ENCODE measurements at regions not wholly inside any gene's neighbourhood (a gene's known extent, or its start where the extent isn't known, plus 50 kb on each side); places are given as distances from the start of the nearest gene placed in this dataset.

DNA sequence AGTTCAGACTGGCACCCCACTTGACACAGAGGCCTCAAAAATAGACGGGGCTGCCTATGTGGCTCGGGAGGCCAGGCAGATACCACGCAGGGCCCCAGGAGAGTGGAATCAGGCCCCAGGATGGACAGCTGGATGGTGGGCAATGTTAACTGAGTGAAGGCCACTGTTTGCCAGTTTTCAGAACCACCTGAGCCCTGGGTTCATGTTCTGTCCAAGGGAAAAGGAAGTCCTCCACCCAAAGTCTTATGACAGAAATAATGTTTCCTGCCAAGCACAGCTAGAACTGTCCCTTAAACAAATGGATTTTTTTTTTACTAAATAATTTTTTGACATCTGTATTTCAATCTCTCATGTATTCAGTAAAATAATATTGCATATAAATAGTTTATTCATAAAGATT, 228.4 kb downstream of the KLF13 start:
- DNase-seq (ENCODE audit: low spot score) = no peak

DNA sequence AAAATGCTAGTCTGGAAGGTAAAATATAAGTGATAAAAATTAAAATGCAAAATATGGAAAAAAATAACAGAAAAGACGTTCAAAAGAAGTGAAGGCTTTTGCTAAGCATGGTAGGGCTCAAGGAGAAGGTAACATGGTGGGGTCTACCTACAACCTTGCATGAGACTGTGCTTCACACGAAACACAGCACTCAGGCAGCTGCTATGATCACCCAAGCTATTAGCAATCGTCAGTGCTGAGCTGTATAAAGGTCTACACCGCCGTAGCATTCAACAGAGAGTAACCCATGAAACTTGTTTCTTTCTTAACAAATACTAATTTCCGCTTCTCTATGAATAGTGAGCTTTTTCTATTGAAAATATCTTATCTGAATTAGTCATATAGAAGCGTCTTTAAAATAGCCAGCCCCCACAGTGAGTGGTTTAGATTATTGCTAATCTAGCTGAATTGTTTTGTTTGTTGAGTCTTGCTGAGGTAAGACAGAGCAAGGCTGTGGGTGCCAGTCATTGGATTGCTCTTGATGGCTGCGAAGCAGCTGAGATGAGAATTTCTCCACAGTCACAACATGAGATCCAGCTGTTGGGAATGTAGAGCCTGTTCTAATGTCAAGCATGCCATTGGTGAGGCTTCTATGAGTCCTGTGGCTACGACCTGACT, 230.0 kb downstream of the KLF13 start:
- DNase-seq (ENCODE audit: low spot score) = no peak

DNA sequence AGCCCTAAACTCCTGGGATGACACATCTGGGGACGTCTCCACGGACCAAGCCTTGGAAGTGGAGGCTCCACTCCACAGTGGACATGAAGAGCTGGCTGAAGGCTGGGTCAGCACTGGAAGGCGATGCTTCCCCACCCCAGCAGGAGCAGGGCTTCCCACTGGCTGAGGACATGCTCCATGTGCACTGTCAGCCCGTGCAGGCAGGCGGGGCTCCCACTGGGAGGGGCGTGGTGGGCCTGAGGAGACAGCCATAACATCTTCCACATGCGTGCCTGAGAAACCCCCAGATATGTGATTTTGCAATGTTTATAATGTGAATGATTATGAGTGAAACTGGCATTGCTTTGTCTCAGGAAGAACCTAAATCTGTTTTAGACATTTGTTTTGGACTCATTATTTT, 231.3 kb downstream of the KLF13 start:
- DNase-seq (ENCODE audit: low spot score) = no peak

DNA sequence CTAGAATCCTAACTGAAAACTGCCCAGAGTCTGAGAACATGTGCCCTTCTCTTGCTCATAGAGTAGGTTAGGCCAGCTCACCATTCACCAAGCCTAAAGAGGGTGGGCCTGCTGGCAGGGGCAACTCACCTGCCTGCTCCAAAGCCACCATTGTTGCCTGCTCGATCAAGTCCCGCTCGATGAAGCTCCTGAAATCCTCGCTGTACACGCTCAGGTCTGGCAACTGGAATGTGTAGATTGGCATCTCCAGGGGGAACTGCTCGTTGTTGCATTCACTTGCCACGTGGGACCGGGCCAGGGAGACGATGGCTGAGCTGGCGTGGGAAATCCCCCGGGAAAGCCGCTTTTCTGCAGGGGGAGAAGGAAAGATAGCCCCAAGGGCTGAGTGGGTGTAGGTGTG, 232.2 kb downstream of the KLF13 start:
- no peak for DNase-seq (ENCODE audit: low spot score)

DNA sequence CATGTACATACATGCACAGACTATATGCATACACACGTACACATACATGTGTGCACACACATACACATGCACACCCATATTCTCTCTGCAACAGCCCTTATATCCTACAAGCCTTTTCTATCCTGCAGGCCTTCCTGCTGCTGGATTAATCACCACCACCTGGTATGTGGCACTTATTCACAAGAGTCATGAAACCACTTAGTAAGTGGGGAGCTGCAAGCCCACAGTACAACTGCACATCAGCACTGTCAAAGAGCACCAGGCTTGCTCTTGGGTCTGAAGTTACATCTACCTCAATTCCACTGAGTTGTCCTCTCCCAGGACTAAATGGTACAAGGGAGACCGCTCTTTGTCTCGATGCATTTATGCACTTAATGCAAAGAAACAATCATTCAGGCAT, 233.2 kb downstream of the KLF13 start:
- no peak for DNase-seq (ENCODE audit: low spot score)

DNA sequence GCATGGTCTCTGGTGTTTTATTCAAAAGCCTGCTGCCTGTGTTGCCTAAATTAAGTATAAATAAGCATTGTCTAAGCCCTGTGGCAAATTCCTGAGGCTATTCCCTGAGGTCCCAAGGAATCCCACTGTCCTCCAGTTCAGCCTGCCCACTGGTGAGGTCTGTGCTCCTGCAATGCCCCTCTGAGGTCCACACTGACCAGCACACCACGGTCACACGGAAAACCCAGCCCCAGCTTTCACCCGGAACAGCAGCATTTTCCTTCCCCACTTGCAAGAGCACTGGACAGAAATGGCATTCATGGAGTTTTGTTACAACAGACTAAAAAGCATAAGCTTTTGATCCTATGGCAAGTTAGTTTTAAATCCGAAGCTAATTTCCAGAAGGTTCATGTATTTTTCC, 234.0 kb downstream of the KLF13 start:
- DNase-seq (ENCODE audit: low spot score) = no peak

DNA sequence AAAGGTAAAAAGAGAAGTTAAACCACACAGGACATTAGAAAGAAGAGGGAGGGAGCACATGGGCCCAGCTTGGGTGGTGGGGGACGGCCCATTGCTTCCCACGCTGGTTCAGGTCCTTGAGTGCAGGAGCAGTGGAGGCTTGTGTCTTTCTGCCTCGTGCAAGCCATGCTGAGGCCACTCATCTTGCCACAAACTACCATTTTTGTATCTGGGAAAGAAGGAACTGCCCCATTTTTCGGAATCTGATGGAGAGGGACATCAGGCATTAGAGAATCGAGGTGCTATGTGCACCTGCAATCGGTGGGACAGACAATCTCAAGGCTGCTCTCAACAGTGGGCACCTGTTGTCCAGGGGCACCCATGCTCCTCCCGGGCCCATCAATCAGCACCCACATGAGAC, 234.5 kb downstream of the KLF13 start:
- DNase-seq (ENCODE audit: low spot score) = no peak

DNA sequence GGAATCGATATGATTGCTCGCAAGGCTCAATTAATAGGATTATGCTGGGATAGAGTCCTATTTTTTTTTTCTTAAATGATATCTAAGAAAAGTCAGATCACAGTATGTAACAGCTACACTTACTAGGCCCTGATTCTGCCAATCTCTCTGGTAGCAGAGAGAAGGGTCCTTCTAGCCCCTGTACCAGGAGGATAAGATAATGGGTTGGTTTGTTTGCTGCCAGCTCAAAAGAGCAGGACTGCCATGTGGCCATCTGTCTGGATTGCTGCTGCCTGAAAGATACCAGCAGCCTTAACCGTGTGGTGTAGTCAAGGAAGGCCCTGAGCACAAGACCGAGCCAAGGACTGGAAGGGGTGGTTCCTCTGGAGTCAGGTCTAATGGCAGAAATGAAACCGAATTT, 236.4 kb downstream of the KLF13 start:
- no peak for DNase-seq (ENCODE audit: low spot score)

DNA sequence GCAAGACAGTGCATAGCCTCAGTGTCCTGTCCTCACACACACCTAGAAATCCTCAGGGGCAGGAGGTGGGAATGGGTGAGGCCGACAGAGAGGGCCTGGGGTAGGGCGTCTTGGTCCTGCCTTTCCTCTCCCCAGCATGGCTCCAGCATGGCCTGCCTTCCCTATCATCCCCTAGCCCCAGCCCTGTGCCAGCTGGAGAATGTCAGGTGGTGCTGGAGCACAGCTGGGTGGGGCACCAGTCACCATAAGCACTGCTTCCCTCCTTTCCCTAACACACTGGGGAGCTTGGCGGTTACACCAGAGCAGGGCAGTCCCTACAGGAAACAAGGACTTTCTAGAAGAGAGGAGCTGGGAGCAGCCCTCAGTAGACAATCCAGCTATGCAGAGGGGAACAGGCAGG, 236.8 kb downstream of the KLF13 start:
- no peak for DNase-seq (ENCODE audit: low spot score)

DNA sequence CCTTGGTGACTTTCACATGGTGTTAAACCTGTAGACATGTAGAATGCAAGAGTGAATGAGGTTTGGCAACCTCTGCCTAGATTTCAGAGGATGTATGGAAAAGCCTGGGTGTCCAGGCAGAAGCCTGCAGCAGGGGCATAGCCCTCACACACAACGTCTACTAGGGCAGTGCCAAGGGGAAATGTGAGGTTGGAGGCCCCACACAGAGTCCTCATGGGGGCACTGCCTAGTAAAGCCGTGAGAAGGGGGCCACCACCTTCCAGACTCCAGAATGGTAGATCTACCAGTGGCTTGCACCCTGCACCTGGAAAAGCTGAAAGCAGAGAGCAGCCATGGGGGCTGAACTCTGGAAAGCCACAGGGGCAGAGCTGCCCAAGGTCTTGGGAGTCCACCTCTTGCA, 241.2 kb downstream of the KLF13 start:
- no peak for DNase-seq (ENCODE audit: low spot score)

DNA sequence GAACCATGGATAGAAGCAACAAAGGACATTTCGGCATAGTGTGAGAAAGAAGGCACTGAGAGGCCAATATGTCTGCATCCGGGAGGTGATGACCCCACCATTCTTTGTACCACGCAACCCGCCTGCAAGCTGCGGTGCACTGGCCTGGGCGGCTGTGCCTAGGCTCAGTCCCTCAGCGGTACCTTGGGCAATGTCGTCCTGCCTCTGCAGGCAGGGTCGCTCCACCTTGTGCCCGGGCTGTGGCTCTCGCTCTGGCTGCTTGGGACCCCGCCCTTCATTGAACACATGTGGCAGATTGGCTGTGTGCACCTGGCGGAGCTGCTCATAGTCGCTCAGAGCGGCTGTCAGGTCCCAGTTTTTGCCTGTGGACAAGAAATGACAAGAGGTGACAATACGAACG, 243.2 kb downstream of the KLF13 start:
- no peak for DNase-seq (ENCODE audit: low spot score)

DNA sequence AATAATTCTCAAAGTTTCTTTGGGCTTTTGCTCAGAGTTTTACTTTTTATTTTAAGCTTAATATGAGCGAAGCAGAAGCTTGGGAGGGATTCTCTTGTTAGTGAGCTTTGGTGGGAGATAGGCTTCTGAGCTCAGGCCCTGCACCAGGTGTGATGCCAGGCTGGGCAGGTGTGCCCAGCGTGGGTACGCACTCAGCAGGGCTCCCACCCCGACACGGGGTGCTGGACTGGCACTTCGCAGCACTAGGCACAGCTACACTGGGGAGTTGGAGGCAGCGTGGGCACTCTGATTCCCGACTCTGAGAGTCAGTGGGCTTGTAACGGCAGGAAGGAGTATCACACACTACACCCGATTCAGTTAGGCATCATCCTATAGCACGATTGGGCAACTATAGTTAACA, 244.0 kb downstream of the KLF13 start:
- DNase-seq (ENCODE audit: low spot score) = no peak

DNA sequence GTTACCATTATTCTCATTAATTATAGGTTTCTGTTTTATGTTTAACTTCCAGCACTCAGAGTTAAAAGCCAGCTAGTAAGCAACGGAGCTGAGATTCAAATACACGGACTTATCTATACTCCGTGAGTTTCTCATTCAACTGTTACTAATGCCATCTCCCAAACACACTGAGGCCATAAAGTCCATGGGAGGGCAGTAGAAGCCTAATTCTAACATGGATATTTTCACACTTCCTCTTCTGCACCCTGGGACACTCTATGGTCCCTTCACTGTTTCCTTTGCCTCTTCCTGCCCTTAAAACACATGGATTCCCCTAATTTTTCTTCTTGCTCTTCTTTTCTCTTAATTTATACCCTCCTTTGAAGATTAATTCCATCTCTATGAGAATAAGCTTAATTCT, 245.0 kb downstream of the KLF13 start:
- DNase-seq (ENCODE audit: low spot score) = no peak

DNA sequence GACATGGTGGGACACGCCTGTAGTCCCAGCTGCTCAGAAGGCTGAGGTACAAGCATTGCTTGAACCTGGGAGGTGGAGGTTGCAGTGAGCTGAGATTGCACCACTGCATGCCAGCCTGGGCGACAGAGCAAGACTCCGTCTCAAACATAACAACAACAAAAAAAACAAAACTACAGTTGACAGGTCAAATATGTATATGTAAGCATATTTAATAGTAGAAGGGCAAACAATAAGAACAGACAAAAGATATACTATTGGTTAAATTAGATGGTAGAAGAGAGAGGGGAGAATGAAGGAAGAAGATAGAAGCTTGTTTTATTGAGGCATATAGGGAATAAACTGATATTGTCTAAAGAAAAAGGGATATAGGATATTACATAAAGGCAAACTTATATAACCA, 247.1 kb downstream of the KLF13 start:
- no peak for DNase-seq (ENCODE audit: low spot score)

DNA sequence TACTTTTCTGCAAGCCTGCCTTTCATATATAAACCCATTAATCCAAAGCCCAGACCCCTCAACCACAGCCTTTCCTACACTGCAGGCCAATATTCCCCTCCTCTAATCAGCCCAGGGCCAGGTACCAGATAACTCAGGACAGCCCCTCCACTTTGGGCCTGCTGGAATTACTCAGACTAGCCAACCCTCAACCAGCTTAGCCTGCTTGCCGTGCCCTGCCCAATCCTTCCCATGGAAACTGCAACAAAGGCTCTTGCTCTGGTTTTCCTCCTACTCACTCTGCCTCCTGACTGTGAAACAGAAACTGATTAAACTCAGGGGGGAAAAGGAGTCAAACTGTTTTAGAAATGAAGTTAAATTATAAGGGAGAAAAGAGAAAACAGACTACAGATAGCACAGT, 248.1 kb downstream of the KLF13 start:
- no peak for DNase-seq (ENCODE audit: low spot score)

DNA sequence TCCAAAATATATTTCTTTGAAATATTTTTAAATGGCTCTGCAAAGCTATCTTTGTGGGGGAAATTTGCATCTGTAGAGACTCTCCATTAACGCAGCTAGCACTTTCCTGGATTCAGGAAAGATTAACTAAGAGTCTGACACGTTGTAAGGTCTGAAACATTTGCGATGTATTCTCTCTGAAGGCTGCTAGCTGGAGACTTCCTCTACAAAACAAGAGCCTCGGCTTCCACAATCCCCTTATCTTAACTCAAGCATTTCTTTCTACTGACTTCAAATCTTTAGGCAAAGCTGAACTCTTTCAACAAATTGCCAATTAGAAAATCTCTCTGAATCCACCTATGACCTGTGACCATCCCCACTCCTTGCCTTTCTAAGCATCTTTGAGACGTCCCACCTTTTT, 250.5 kb downstream of the KLF13 start:
- no peak for DNase-seq (ENCODE audit: low spot score)

DNA sequence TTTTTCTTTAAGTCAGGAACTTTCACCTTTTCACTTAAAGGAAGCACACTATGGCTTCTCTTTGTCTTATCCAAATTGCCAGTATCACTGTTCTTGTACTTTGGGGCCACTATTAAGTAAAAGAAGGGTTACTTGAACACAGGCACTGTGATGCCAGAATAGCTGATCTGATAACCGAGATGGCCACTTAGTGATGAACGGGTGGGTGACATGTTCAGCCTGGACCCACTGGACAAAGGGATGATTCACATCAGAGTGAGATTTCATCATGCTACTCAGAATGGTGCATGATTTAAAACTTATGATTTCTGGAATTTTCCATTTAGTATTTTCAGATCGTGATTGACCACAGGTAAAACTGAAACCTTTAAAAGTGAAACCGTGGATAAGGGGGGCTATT, 252.6 kb downstream of the KLF13 start:
- DNase-seq (ENCODE audit: low spot score) = no peak

DNA sequence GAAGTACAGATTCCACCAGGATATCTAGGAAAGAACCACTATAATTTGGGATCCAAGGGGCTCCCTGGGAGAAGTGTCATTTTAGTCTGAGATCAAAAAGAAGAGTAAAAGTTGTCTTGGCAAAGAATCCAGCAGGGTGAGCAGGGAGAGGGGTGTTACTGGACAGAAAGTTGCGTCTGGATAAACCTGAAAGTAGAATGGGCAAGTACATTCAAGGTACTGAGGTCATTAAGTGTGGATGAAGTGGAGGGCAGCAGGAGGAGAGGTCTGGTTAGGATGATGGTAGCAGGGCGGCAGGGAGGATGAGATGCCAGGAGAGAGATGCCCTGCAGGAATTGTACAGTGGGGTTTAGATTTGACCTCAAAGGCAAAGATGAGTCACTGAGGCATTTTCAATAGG, 253.3 kb downstream of the KLF13 start:
- DNase-seq (ENCODE audit: low spot score) = no peak

DNA sequence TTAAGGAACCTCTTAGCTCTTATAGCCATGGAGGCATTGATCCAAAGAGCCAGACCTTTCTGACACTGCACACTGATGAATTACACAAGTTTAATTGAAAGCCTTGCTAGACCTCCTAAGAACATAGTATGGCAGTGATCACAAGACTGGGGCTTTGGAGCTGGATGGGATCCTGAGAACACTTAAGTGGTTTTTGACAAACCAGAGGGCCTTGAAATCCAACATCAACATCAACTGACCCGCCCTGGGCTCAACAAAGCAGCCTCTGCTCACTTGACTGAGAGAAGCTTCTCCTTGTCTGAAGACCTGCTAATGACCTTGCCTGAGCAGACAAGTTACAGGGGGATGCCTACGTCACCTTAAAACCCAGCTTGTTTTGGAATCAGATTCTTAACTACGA, 257.6 kb downstream of the KLF13 start:
- no peak for DNase-seq (ENCODE audit: low spot score)

DNA sequence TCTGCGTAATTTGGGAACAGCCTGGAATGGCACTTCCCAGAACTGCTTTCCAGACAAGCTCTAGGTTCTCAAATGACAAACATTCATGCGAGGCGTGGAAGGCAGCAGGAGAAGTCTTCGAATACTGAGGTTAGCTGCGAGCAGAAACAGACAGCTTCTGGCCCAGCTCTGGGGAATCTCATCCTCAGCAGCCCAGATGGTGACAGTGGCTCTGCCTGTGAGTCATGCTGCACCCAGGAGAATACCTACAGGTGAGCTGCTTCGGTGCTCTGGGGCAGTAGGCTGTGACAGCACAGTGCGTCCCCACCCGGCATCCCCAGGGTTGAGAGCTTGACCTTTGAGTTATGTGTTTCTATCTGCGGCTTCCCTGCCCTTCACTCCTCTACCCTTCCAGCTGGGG, 258.6 kb downstream of the KLF13 start:
- no peak for DNase-seq (ENCODE audit: low spot score)

DNA sequence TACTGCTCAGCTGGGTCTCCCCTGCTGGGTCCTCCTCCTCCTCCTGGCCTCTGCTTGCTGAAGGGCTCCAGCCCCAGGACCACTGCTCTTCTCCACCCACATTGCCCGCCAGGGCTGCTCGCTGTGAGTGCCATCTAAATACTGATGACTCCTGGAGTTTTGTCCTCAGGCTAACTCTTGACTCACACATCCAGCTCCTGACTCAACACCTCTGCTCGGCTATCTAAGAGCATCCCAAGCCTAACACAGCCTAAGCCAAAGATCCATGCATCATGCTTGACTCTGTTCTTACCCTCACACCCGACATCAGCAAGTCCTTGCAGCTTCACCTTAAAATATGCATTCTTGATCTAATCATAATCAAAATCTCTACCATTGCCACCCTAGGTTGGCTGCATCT, 260.2 kb downstream of the KLF13 start:
- no peak for DNase-seq (ENCODE audit: low spot score)

DNA sequence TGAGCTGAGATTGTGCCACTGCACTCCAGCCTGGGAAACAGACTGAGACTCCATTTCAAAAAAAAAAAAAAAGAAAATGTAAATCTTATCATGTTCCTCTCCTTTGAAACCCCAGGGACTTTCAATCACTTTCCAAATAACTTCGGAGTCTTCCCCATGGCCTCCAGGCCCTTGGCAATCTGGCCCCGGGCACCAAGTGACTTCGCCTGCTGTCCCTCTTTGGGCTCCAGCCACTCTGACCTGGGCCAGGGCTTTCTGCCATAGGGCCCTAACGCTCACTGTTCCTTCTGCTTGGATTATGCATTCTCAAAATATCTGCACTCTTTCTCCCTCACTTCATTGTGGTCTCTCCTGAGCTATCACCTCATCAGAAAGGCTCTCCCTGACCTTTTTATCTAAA, 260.9 kb downstream of the KLF13 start:
- DNase-seq (ENCODE audit: low spot score) = no peak

DNA sequence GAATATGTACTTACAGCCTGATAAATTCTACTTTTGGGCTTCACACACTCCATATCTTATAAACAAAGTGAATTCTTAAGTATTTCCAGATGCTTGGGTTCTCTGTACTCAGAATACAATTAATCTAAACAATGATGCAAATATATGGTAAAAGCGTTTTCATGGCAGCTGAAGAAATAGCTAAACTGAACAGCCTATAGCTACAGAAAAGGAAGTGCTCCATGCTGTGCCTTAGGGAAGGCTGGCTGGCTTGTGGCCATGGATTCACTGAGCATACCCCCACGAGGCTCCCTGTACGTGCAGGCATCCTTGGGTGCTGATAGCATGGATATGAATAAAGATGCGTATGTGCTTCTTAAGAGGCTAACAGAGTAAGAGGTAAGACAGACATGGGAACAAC, 264.0 kb downstream of the KLF13 start:
- DNase-seq (ENCODE audit: low spot score) = no peak

DNA sequence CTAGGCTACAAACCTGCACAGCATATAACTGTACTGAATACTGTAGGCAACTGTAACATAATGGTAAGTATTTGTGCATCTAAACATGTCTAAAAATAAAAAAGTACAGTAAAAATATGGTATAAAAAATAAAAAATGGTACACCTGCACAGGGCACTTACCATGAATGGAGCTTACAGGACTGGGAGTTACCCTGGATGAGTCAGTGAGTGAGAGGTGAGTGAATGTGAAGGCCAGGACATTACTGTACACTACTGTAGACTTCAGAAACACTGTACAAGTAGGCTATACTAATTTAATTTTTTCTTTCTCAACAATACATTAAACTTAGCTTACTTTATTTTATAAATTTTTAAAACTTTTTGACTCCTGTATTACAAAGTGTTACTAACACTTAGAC, 265.3 kb downstream of the KLF13 start:
- DNase-seq (ENCODE audit: low spot score) = no peak

DNA sequence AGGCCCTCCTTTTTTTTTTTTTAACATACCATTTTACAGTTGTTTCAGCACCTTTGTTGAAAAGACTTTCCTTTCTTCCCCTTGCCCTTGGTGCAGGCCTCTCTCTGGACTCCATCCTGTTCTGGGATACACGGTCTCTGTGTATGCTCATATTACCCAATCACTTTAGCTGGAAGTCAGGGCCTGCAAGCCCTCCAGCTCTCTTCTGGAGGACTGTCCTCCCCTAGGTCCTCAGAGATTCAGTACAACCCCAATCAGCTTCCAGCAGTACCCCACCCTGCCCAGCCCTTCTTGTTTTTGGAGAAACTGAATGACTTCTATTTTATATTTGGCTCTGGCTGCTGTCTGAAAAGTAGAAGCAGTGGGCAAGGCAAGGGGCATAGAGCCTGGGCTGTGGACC, 270.8 kb downstream of the KLF13 start:
- no peak for DNase-seq (ENCODE audit: low spot score)

All from CD4-positive, alpha-beta T cell treated with Interleukin-15 for 4 hours (primary cell).